ENCODE measurements at regions not wholly inside any gene's neighbourhood (a gene's known extent, or its start where the extent isn't known, plus 50 kb on each side); places are given as distances from the start of the nearest gene placed in this dataset.
A peak's percentile ranks its signal among the peaks of the same experiment; 100 is the strongest.

DNA sequence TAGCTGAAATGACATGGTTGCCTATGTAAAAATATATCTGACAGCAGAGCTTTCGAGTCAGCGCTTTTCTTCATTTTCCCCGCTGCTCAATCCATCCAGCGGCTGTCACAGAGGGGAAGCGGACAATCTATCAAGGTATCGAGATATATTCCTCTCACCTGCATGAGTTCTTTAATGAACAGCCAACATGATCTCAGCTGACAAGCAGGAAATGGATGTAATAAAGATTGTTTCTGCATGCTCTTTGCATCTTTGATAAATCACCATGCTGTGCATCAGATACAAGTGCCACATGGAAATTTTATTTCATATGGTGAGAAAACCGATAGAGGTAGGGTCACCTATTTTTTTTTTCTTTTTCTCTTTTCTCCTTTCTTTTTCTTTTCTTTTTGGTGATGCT is 602.3 kb upstream of the MMS22L start:
- no peaks in the 10 kb centered on the region for H3K4me1 Mint-ChIP-seq
- no peak for DNase-seq
- no peaks in the 10 kb centered on the region for H3K36me3 Mint-ChIP-seq
- H3K27ac ChIP-seq (ENCODE audit: insufficient read depth, low read length, poor library complexity, severe bottlenecking), result no peak overlapping the region
- no peak overlapping the region for H3K27ac Mint-ChIP-seq
- peaks cover 0 to 4% (median 0%) of the 10 kb centered on the region in 7 donors for H3K9me3 Mint-ChIP-seq
- no peak overlapping the region for H3K4me3 ChIP-seq (ENCODE audit: low read depth, low read length)
- H3K27me3 Mint-ChIP-seq, result no peaks in the 10 kb centered on the region
- ATAC-seq (ENCODE audit: low read depth in 2 of 2), result no peak
- no peaks in the 10 kb centered on the region for H3K36me3 ChIP-seq (ENCODE audit: control insufficient read depth, insufficient read depth, low read length)
- no peaks in the 10 kb centered on the region for H3K4me1 ChIP-seq (ENCODE audit: control insufficient read depth, insufficient read depth, low read length, poor library complexity, severe bottlenecking)
- H3K9me3 ChIP-seq (ENCODE audit: control insufficient read depth in 2 of 2, low read length in 2 of 2), result no peaks in the 10 kb centered on the region
- no peaks in the 10 kb centered on the region for H3K27me3 ChIP-seq (ENCODE audit: control insufficient read depth, insufficient read depth, low read length)
- H3K4me3 Mint-ChIP-seq, result no peak overlapping the region

DNA sequence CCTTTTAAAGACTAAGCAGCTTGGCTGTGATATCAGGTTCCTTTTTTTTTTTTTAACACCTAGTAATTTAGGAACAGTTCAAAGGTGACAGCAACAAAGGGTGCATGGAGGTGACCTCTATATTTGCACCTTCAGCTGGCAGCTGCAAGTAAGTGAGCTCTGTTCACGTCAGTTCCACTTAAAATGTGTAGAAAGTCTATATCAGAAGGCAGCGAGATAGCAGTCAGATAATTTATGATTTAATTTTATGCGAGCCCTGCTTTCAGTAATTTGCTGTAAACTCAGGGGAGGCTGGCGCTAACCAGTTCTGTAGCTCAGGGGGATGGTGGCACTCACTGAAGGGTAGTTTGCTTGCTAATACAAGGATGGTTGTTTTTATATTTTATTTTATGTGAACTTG is 602.8 kb upstream of the MMS22L start:
- no peaks in the 10 kb centered on the region for H3K27me3 Mint-ChIP-seq
- no peak overlapping the region for H3K4me3 Mint-ChIP-seq
- no peak for ATAC-seq (ENCODE audit: low read depth in 2 of 2)

DNA sequence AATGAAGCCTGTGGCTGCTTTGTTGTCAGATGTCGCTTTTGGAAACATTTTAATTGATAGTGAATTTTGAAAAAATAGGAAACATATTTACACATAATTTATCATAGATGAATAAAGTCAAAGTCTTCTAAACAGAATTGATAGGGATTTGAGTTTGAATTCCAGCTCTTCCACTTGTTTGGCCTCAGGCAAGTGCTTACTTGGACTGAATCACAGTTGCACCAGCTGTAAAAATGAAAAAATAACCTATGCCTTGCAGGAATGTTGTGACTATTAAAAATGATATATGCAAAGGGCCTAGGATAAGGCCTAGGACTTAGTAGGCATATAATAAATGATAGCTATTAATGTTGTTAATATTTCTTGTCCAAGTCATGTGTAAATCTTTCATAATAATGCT is 618.5 kb upstream of the MMS22L start:
- Mint-ChIP-seq H3K36me3 (no peaks in the 10 kb centered on the region), H3K9me3 (peaks cover 0 to 6% (median 3%) of the 10 kb centered on the region in 7 donors), H3K4me3 (no peak overlapping the region), H3K4me1 (no peaks in the 10 kb centered on the region), H3K27me3 (no peaks in the 10 kb centered on the region), H3K27ac (no peak overlapping the region)
- DNase-seq (no peak), ATAC-seq (ENCODE audit: low read depth in 2 of 2) (no peak)
- no peak overlapping the region for H3K4me3 ChIP-seq (ENCODE audit: low read depth, low read length)
- H3K27me3 ChIP-seq (ENCODE audit: control insufficient read depth, insufficient read depth, low read length), result no peaks in the 10 kb centered on the region
- H3K9me3 ChIP-seq (ENCODE audit: control insufficient read depth in 2 of 2, low read length in 2 of 2), result no peaks in the 10 kb centered on the region
- no peaks in the 10 kb centered on the region for H3K36me3 ChIP-seq (ENCODE audit: control insufficient read depth, insufficient read depth, low read length)
- H3K4me1 ChIP-seq (ENCODE audit: control insufficient read depth, insufficient read depth, low read length, poor library complexity, severe bottlenecking), result no peaks in the 10 kb centered on the region
- no peak overlapping the region for H3K27ac ChIP-seq (ENCODE audit: insufficient read depth, low read length, poor library complexity, severe bottlenecking)

More for the DNA sequence above, 602.8 kb upstream of the MMS22L start:
- H3K9me3 ChIP-seq (ENCODE audit: control insufficient read depth in 2 of 2, low read length in 2 of 2), result no peaks in the 10 kb centered on the region
- no peaks in the 10 kb centered on the region for H3K36me3 ChIP-seq (ENCODE audit: control insufficient read depth, insufficient read depth, low read length)
- Mint-ChIP-seq H3K27ac (no peak overlapping the region), H3K9me3 (peaks cover 0 to 4% (median 0%) of the 10 kb centered on the region in 7 donors), H3K4me1 (no peaks in the 10 kb centered on the region), H3K36me3 (no peaks in the 10 kb centered on the region)
- H3K27ac ChIP-seq (ENCODE audit: insufficient read depth, low read length, poor library complexity, severe bottlenecking), result no peak overlapping the region
- no peaks in the 10 kb centered on the region for H3K4me1 ChIP-seq (ENCODE audit: control insufficient read depth, insufficient read depth, low read length, poor library complexity, severe bottlenecking)
- no peaks in the 10 kb centered on the region for H3K27me3 ChIP-seq (ENCODE audit: control insufficient read depth, insufficient read depth, low read length)
- H3K4me3 ChIP-seq (ENCODE audit: low read depth, low read length), result no peak overlapping the region
- DNase-seq, result no peak

DNA sequence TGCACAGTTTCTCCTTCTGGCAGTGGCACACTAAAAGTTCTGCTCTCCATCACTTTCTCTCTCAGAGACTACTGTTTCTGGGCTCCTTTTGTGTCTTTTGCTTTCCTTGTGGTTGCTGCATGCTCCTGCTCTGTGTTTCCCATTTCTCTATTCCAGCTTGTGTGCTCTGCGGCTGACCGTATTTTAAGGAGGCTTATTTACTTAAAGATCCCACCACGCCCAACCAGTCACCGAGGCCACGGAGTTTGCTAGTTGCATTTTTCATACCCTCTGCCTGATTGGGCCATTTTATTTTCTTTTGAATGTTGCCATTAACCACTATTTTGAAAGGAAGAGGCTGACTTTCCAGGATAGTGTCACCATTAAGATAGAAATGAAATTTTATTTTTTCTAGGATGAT is 626.4 kb upstream of the MMS22L start:
- no peaks in the 10 kb centered on the region for H3K4me1 Mint-ChIP-seq
- no peak overlapping the region for H3K4me3 ChIP-seq (ENCODE audit: low read depth, low read length)
- H3K27me3 ChIP-seq (ENCODE audit: control insufficient read depth, insufficient read depth, low read length), result no peaks in the 10 kb centered on the region
- no peak overlapping the region for H3K27ac ChIP-seq (ENCODE audit: insufficient read depth, low read length, poor library complexity, severe bottlenecking)
- H3K36me3 ChIP-seq (ENCODE audit: control insufficient read depth, insufficient read depth, low read length), result no peaks in the 10 kb centered on the region
- H3K9me3 Mint-ChIP-seq, result peaks cover 0 to 19% (median 5%) of the 10 kb centered on the region in 7 donors
- no peak for DNase-seq
- no peak for ATAC-seq (ENCODE audit: low read depth in 2 of 2)
- H3K4me3 Mint-ChIP-seq, result no peak overlapping the region
- H3K9me3 ChIP-seq (ENCODE audit: control insufficient read depth in 2 of 2, low read length in 2 of 2), result no peaks in the 10 kb centered on the region
- H3K27ac Mint-ChIP-seq, result no peak overlapping the region
- H3K27me3 Mint-ChIP-seq, result no peaks in the 10 kb centered on the region
- H3K4me1 ChIP-seq (ENCODE audit: control insufficient read depth, insufficient read depth, low read length, poor library complexity, severe bottlenecking), result no peaks in the 10 kb centered on the region
- no peaks in the 10 kb centered on the region for H3K36me3 Mint-ChIP-seq

DNA sequence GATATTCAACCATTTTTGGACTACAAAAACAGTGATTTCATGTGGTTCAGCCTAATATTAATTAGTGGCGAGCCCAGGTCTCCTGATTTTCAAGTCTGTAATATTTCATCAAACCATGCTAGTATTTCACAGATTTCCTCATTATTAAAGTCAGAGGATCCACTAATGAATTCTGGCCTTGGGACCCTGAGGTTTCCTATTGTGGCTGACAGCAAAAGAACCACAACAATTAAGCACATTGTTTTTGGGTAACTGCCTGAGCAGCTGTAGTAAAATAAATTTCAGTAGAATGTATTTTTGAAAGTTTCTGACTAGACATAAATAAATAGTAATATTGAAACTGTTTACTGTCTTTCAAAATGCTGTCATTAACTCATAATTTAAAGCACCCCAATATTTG is 630.7 kb upstream of the MMS22L start:
- no peak overlapping the region for H3K4me3 ChIP-seq (ENCODE audit: low read depth, low read length)
- H3K9me3 ChIP-seq (ENCODE audit: control insufficient read depth in 2 of 2, low read length in 2 of 2), result no peaks in the 10 kb centered on the region
- no peaks in the 10 kb centered on the region for H3K4me1 Mint-ChIP-seq
- no peaks in the 10 kb centered on the region for H3K36me3 Mint-ChIP-seq
- H3K27me3 Mint-ChIP-seq, result peaks cover 5% of the 10 kb centered on the region
- H3K4me1 ChIP-seq (ENCODE audit: control insufficient read depth, insufficient read depth, low read length, poor library complexity, severe bottlenecking), result no peaks in the 10 kb centered on the region
- H3K36me3 ChIP-seq (ENCODE audit: control insufficient read depth, insufficient read depth, low read length), result no peaks in the 10 kb centered on the region
- no peak for ATAC-seq (ENCODE audit: low read depth in 2 of 2)
- H3K9me3 Mint-ChIP-seq, result peaks cover 0 to 14% (median 2%) of the 10 kb centered on the region in 7 donors
- H3K27me3 ChIP-seq (ENCODE audit: control insufficient read depth, insufficient read depth, low read length), result no peaks in the 10 kb centered on the region
- DNase-seq, result no peak
- H3K27ac ChIP-seq (ENCODE audit: insufficient read depth, low read length, poor library complexity, severe bottlenecking), result no peak overlapping the region
- no peak overlapping the region for H3K4me3 Mint-ChIP-seq
- no peak overlapping the region for H3K27ac Mint-ChIP-seq

DNA sequence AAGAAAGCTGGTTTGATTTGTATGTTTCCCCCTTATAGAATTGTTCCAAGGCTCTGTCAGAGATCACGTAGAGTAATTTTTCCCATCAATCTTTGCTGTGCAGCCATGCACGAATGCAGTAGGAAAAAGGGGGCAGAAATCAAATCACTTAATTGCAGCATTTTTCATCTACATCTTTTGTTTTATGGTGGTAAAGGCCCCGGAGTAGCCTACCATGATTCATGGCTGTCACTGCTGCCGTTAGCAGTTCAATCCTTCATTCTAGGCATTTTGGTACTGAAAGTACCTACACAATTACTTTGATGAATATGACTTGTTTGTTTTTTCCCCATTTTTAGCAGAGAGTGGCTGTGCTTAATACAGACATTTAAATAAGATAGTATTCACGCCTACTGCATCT is 631.9 kb upstream of the MMS22L start:
- Mint-ChIP-seq H3K4me3 (peak overlapping the region in 1 of 4 donors; percentile 38), H3K36me3 (no peaks in the 10 kb centered on the region), H3K27me3 (peaks cover 5% of the 10 kb centered on the region), H3K4me1 (no peaks in the 10 kb centered on the region), H3K27ac (no peak overlapping the region), H3K9me3 (peaks cover 0 to 7% (median 2%) of the 10 kb centered on the region in 7 donors)
- Histone ChIP-seq H3K4me3 (ENCODE audit: low read depth, low read length) (no peak overlapping the region), H3K9me3 (ENCODE audit: control insufficient read depth in 2 of 2, low read length in 2 of 2) (no peaks in the 10 kb centered on the region), H3K27me3 (ENCODE audit: control insufficient read depth, insufficient read depth, low read length) (no peaks in the 10 kb centered on the region), H3K27ac (ENCODE audit: insufficient read depth, low read length, poor library complexity, severe bottlenecking) (no peak overlapping the region), H3K4me1 (ENCODE audit: control insufficient read depth, insufficient read depth, low read length, poor library complexity, severe bottlenecking) (no peaks in the 10 kb centered on the region), H3K36me3 (ENCODE audit: control insufficient read depth, insufficient read depth, low read length) (no peaks in the 10 kb centered on the region)
- ATAC-seq (ENCODE audit: low read depth in 2 of 2) (no peak), DNase-seq (no peak)

DNA sequence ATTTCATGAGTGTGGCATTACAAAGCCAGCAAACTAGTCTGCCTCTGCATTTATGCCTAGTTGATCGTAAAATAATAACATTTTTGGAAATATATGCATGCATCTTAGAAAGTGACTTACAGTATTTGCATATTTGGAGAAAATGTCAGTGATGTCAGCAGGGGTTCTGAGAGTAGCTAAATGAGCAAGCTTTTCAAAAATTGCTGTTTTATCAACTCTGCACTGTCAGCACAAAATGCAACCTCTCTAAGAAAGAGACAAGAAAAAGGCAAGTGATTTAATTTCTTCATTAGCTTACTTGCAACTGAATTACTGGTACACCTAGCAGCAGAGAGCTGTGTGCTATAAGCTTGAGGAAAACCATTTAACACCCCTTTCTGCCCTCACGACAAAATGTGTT is 632.5 kb upstream of the MMS22L start:
- H3K27ac ChIP-seq (ENCODE audit: insufficient read depth, low read length, poor library complexity, severe bottlenecking), result no peak overlapping the region
- Mint-ChIP-seq H3K4me1 (no peaks in the 10 kb centered on the region), H3K4me3 (no peak overlapping the region), H3K27me3 (peaks cover 5% of the 10 kb centered on the region), H3K9me3 (peaks cover 0 to 4% (median 2%) of the 10 kb centered on the region in 7 donors), H3K27ac (no peak overlapping the region), H3K36me3 (no peaks in the 10 kb centered on the region)
- no peak overlapping the region for H3K4me3 ChIP-seq (ENCODE audit: low read depth, low read length)
- H3K36me3 ChIP-seq (ENCODE audit: control insufficient read depth, insufficient read depth, low read length), result no peaks in the 10 kb centered on the region
- H3K9me3 ChIP-seq (ENCODE audit: control insufficient read depth in 2 of 2, low read length in 2 of 2), result no peaks in the 10 kb centered on the region
- no peaks in the 10 kb centered on the region for H3K27me3 ChIP-seq (ENCODE audit: control insufficient read depth, insufficient read depth, low read length)
- H3K4me1 ChIP-seq (ENCODE audit: control insufficient read depth, insufficient read depth, low read length, poor library complexity, severe bottlenecking), result no peaks in the 10 kb centered on the region
- DNase-seq (no peak), ATAC-seq (ENCODE audit: low read depth in 2 of 2) (no peak)

DNA sequence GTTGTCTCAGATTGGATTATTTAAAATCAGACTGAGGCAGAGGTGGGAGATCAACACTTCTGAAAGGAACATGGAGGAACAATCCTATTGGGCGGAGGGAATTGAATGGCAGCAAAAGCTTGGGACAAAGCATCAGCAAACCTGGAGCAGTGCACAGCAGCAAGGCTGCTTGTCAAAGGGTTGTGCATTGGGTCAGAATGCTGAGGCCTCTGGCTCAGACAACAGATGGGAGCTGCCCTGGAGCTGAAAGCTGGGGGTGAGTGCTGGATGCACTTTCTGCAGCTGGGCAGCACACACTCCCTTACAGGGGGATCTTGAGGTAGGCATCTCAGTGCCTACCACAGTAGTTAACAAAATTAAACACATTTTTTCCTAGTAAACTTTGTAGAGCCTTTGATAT is 634.4 kb upstream of the MMS22L start:
- DNase-seq, result no peak
- Histone ChIP-seq H3K4me1 (ENCODE audit: control insufficient read depth, insufficient read depth, low read length, poor library complexity, severe bottlenecking) (no peaks in the 10 kb centered on the region), H3K27ac (ENCODE audit: insufficient read depth, low read length, poor library complexity, severe bottlenecking) (no peak overlapping the region), H3K9me3 (ENCODE audit: control insufficient read depth in 2 of 2, low read length in 2 of 2) (no peaks in the 10 kb centered on the region), H3K4me3 (ENCODE audit: low read depth, low read length) (no peak overlapping the region), H3K36me3 (ENCODE audit: control insufficient read depth, insufficient read depth, low read length) (no peaks in the 10 kb centered on the region), H3K27me3 (ENCODE audit: control insufficient read depth, insufficient read depth, low read length) (no peaks in the 10 kb centered on the region)
- Mint-ChIP-seq H3K27me3 (peaks cover 5% of the 10 kb centered on the region), H3K27ac (peak overlapping the region in 1 of 3 donors; percentile 20), H3K4me1 (no peaks in the 10 kb centered on the region), H3K4me3 (no peak overlapping the region), H3K9me3 (peaks cover 0 to 4% (median 1%) of the 10 kb centered on the region in 7 donors), H3K36me3 (no peaks in the 10 kb centered on the region)
- no peak for ATAC-seq (ENCODE audit: low read depth in 2 of 2)

Data from CD4-positive, CD25-positive, alpha-beta regulatory T cell (primary cell).